Fibroblast of the aortic adventitia (primary cell): ENCODE measurements at regions not wholly inside any gene's neighbourhood (a gene's known extent, or its start where the extent isn't known, plus 50 kb on each side); places are given as distances from the start of the nearest gene placed in this dataset.

Experiments
- DNase-seq: peaks from one replicate; pipeline ENCODE4 v3.0.0-alpha.2; 2010; ENCODE audit warnings: low read depth
- H3K4me3 ChIP-seq: 2 replicates; pipeline ENCODE4 v1.5.1; 2011; ENCODE audit warnings: low read depth, mild to moderate bottlenecking, control low read depth, low read length, moderate library complexity
- TF ChIP-seq, protein P1 (sequence below): IDR thresholded peaks from 2 replicates; pipeline ENCODE4 v1.5.1; 2011; ENCODE audit warnings: mild to moderate bottlenecking, low read length, control low read depth, inconsistent platforms; ENCODE audit not compliant: insufficient read depth

DNA sequence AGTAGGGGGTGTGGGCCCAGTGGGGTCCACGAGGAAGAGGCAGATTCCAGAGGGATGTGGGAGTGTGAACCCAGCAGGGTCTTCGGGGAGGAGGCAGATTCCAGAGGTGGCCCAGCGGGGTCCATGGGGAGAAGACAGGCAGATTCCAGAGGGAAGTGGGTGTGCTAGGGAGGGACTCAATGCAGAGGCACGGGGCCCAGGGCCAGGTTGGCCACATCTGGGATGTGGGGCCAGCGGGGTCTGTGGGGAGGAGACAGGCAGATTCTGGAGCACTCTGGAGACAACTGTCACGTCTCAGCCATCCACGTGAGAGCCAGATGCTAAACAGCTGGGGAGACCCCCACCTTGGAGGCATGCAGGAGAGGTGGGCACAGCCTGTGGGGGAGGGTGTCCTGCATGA lies 582.6 kb downstream of the TBC1D22A start:
- DNase-seq, result no peak
- H3K4me3 ChIP-seq, result no peak overlapping the region
- TF ChIP-seq, protein P1, sequence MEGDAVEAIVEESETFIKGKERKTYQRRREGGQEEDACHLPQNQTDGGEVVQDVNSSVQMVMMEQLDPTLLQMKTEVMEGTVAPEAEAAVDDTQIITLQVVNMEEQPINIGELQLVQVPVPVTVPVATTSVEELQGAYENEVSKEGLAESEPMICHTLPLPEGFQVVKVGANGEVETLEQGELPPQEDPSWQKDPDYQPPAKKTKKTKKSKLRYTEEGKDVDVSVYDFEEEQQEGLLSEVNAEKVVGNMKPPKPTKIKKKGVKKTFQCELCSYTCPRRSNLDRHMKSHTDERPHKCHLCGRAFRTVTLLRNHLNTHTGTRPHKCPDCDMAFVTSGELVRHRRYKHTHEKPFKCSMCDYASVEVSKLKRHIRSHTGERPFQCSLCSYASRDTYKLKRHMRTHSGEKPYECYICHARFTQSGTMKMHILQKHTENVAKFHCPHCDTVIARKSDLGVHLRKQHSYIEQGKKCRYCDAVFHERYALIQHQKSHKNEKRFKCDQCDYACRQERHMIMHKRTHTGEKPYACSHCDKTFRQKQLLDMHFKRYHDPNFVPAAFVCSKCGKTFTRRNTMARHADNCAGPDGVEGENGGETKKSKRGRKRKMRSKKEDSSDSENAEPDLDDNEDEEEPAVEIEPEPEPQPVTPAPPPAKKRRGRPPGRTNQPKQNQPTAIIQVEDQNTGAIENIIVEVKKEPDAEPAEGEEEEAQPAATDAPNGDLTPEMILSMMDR, result no peak

DNA sequence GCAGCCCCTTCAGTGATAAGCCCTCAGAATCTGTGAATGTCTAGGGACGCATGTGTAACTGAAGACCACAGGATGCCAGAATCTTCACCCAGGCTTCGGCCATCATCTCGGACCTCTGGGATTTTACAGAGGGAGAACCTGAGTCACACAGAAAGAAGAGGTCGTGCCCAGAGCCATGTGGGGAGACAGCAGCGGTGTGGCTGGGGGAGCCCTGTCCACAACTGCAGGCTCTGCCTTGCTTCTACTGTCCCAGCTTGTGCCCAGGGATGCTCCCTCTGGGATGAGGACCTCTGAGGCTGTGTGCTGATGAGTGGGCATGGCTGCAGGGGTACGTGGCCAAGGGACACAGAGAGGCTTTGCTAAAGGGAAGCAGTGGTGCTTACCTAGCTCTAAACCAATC lies 582.0 kb downstream of the TBC1D22A start:
- DNase-seq, result no peak
- TF ChIP-seq, protein P1, result no peak
- no peak overlapping the region for H3K4me3 ChIP-seq

DNA sequence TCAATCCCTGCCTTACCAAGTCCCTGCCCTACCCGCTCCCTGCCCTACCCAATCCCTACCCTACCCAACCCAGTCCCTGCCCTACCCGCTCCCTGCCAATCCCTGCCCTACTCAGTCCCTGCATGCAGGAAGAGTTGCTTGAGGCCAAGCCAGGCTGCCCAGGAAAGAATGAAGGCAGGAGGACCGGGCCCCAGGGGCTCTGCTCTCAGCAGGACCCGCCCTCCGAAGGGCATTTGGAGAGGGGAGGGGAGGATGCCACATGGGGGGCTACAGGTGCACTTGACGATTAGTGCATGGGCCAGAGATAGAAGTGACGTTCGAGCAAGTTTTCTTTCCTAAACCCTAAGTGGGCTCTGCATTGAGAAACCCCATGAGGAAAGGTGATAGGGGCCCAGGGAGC lies 581.2 kb downstream of the TBC1D22A start:
- no peak overlapping the region for H3K4me3 ChIP-seq
- DNase-seq, result no peak
- TF ChIP-seq, protein P1, result no peak

DNA sequence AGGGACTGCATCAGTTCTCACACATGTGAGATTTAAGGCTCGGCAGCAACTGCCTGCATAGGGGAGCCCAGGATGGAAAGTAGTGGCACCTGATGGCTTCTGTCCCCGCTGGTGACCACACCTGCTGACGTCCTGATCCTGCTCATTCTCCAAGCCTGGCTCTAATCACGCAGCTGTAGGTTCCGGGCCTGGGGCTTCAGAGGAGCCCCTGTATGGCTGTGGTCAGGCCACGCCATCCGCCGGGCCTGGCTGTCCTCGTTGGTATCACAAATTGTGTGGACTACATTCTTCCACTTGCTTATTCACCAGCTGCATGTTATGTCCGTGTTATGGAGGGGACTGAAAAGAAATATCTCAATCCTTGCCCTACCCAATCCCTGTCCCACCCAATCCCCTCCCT lies 580.0 kb downstream of the TBC1D22A start:
- no peak overlapping the region for H3K4me3 ChIP-seq
- DNase-seq, result no peak
- TF ChIP-seq, protein P1, result no peak

DNA sequence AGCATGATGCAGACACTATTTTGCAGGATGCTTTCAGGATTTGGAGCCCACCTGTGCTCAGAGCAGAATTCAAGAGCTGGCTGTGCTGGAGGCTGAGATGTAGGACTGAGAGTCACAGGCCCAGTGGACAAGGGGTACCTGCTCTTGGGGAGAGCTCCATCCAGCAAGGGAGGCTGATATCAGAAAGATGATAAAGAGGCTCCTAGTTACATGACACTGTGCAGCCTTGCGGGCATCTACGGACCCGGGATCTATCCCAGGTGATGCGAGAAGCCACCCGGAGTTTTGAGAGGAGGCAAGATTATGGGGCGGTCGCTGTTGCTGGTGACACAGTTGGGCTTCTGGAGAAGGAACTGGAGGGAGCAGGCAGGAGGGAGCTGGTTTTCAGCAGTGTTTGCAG lies 579.0 kb downstream of the TBC1D22A start:
- no peak overlapping the region for H3K4me3 ChIP-seq
- no peak for DNase-seq
- TF ChIP-seq, protein P1, result no peak

DNA sequence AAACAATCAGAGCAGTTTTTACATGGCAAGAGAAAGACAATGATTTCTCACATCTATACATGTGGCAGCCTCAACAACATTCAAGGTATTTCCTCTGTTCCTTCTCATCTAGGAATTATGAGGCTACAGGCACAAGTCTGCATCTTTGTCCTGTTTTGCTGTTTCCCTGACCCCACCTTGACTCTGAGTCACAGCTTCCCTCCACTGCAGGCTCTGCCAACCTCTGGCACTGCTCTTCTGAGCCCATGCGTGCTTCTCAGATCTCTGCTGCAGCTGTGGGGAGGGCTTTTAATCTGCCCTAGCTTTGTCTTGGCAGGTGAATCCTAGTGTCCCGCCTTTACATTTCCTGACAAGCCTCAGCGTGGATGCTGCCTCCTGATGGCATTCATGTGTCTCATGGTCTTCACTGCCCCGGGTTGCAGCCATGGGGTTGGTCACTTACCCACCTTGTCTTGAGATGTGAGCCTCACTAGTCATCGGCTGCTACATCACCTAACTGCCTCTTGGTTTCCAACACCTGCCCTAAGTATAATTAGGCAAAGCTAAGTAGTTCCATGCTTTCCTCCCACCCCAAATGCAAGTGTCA lies 578.5 kb downstream of the TBC1D22A start:
- H3K4me3 ChIP-seq, result no peak overlapping the region
- TF ChIP-seq, protein P1, result no peak
- peak; percentile 16 for DNase-seq

DNA sequence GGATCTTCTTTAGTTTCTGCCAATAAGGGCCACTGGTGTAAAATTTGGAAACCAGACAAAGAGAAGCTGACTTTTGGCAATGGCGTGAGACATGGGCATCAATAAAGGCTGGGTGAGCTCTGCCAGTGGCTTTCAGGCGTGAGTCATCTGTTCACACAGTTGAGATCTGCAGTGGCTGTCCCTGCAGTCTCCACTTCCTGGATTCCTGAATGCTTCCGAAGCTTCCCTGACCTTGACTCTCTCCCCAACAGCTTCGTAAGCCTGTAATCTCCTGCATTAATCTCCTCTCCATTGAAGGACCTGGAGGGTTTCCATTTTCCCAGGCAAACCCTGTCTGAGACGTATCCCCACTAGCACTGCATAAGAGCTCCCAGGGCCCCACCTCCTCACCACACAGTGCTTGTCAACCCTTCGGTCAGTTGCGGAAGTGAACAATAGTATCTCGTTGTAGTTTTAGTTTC lies 574.7 kb downstream of the TBC1D22A start:
- peak; percentile 34 for DNase-seq
- H3K4me3 ChIP-seq, result no peak overlapping the region
- TF ChIP-seq, protein P1, result no peak
